Right lobe of liver (tissue), 4 donors: ENCODE measurements at regions not wholly inside any gene's neighbourhood (a gene's known extent, or its start where the extent isn't known, plus 50 kb on each side); places are given as distances from the start of the nearest gene placed in this dataset.

ENCODE experiments used
- CTCF ChIP-seq, 4 donors: fragments of 200-600 bp in 3 of 4; fragments of 450-650 bp in 1 of 4; IDR thresholded peaks; one replicate each; pipeline versions ENCODE4 v1.5.1 to v1.8.0; 2016 to 2022; ENCODE audit warnings: antibody characterized with exemption in 4 of 4, mild to moderate bottlenecking in 2 of 4
- POLR2A ChIP-seq: fragments of 450-650 bp; IDR thresholded peaks from one replicate; pipeline ENCODE4 v1.6.1; 2017; ENCODE audit warnings: antibody characterized with exemption, mild to moderate bottlenecking
- donor health status: DM: no; HTN: no; CAD: no.
- donor health status: DM: no; HTN: no; CAD: no.
- donor health status: DM: no; HTN: yes; CAD: no.

- TF ChIP-seq POLR2A (no peak), CTCF (IDR thresholded peaks at IDR 0.05) (no peak)
Measured at GRCh38 chr13:31878955-31879354, 139.6 kb downstream of the RXFP2 start.
